ENCODE measurements at regions not wholly inside any gene's neighbourhood (a gene's known extent, or its start where the extent isn't known, plus 50 kb on each side); places are given as distances from the start of the nearest gene placed in this dataset.
"Not testable (repeated sequence)": the region's sequence is repeated elsewhere in the genome, so short reads cannot be mapped to it uniquely, and the experiment has no call there.

DNA sequence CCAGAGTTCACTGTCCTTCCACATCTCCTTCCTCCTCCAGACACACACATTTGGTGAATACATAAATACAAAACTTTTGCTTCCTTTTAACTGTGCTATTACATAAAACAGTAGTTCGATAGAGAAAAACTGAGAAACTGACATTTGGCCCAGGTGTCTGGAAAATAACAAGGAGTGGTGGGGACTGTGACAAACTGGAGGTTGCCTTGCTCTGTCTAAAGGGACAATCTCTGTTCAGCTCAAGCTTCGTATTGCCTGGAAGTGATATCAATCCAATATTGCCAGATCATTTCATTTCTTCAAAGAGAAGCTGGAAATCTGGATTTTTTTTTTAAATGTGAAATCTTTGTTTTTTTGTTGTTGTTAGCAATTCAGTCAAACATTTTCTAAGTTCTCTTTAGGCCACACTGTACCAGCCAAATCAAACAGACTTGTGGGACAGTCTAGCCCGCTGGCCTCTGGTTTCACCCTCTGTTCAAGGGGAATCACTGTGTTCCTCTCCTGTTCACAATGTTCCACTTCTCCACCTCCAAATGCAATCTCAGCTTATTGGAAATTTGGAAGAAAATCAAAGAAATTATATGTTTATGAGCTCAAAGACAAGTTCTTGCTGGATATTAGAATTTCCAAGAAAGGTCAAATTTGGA lies 612.5 kb downstream of the KIF4B start:
- no peak for DNase-seq

- DNase-seq, result no peak
Observed at GRCh38 chr5:155626592-155626991, 613.0 kb downstream of the KIF4B start.

- no peak for DNase-seq
Observed at GRCh38 chr5:155628346-155628745, 614.8 kb downstream of the KIF4B start.

GRCh38 chr5:155629597-155629996 lies 616.0 kb downstream of the KIF4B start:
- DNase-seq, result no peak

DNA sequence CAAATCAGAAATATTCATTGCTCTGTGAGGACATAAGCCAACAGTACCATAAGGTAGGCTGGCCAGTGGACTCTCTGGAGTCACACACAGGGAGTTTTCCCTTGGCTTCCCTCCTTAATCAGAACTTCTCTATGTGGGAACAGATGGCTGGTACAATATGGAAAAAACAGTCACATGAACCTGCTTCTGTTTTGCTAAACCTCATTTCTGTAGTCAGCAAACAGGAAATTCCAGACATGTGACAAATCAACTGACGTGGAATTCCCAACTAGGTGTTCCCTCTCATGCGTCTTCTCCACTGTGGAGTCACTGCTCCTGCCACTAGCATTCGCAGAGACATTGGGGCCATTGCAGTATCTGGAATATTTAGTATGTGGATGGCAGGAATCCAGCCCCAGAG lies 617.6 kb downstream of the KIF4B start:
- DNase-seq, result no peak

- no peak for DNase-seq
Observed at GRCh38 chr5:155633338-155633957, 619.9 kb downstream of the KIF4B start.

- no peak for DNase-seq
Observed at GRCh38 chr5:155649666-155650065, 636.1 kb downstream of the KIF4B start.

GRCh38 chr5:155655569-155655968 lies 642.0 kb downstream of the KIF4B start:
- no peak for DNase-seq

GRCh38 chr5:155661859-155662258 lies 648.3 kb downstream of the KIF4B start:
- DNase-seq, result no peak

DNA sequence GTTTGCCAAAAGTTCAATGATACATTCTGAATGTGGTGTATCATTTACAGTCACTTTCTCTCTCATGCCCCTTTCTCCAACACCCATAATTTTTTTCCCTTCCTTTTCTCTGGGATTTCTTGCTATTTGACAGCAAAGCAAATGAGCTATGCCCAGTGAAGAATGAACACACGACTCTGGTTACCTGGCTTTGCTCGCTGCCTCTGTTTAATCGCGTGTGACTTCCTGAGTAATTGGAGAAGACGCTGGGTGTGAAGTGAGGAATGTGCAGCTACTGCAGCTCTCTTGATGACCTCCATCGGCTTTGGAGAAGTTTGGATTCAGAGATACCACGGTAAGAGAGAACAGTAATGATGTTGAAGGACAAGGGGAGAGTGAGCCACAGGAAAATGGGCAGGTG lies 651.8 kb downstream of the KIF4B start:
- DNase-seq, result no peak

DNA sequence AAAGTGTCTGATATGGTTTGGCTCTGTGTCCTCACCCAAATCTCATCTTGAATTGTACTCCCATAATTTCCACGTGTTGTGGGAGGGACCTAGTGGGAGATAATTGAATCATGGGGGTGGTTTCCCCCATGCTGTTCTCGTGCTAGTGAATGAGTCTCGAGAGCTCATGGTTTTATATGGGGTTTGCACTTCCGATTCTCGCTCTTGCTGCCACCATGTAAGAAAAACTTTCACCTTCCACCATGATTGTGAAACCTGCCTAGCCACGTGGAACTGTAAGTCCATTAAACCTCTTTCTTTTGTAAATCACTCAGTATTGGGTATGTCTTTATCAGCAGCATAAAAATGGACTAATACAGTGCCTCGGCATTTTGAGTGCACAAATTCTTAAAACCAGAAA lies 655.0 kb upstream of the SGCD start:
- not testable (repeated sequence) for DNase-seq

DNA sequence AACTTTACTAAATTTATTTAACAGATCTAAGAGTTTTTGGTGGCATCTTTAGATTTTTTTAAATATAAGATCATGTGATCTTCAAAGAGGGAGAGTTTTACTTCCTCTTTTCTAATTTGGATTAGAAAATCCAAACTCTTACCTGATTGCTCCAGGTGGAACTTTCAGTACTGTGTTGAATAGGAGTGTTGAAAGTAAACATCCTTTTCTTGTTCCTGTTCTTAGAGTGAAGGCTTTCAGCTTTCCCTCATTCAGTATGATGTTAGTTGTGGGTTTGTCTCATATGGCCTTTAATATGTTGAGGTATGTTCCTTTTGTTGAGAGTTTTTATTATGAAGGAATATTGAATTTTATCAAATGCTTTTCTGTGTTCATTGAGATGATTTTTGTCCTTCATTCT lies 650.0 kb upstream of the SGCD start:
- no peak for DNase-seq

DNA sequence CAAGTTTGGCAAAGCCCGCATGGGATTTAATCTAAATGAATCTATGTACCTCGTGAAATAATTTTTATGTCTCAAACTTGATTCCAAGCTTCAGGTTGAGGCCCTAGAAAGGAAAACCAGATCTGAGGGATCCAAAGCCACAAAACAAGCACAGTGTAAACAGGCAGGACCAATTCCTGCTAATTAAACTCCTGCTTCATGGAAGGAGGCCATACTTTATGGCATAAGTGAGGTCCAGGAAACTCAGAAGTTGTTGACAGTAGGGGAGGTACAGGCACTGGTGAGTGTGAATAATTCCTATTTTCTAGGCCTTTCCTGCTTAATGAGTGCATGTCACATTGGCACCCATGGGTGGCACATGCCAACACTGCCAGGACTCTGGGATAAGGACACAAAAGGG lies 648.6 kb upstream of the SGCD start:
- DNase-seq, result no peak

DNA sequence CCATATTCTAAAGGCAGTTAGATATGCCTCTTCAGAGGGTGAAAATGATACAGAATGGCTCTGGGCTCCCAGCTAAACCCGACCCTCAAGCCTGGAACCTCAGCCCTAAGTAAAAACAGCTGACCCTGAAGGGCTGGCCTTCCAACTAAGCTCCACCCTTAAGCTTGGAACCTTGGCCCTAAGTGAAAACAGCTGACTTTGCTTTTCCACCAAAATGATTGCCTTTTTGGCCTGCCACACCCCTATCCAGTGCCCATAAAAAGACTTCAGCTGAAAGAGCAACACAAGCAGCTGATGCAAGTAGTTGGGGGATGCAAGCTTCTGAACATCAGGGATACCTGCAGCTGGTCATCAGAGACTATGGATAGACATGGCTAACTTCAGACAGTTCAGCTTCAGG lies 647.4 kb upstream of the SGCD start:
- DNase-seq, result no peak

GRCh38 chr5:155684417-155684816 lies 642.5 kb upstream of the SGCD start:
- DNase-seq, result no peak

DNA sequence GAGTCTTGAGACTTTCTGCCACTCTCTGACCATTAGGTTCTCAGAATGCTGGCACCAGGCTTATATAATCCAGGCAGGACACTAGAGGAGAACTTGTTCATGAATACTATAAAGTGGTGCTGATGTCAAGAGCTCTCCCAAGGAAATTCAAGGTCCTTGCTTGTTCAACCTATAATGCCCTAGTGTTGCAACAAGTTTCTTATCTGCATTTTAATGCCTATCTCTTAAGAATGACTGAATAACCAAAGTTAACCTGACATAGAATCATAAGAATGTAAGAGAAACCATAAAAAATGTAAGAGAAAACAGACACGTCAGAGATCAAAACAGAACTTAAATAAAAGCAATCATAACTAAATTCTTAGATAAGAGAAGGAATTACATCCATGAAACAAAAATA lies 640.8 kb upstream of the SGCD start:
- no peak for DNase-seq

DNA sequence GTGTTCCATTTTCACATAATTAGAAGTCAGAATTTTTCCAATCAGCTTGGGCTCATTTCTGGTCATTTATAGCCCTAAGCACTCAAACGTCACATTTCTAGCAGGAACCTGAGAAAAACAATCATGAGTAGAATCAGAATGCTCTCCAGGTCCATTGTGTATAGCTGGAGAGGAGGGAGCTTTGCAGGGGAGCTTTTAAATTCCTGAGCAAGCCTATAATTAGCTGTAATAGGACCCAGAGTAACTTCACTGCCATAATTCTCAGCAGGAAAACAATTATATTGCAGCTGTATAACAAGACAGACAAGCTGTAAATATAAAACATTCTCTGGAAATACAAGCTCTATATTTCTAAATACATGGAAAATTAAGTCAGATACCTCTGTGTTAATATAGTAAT lies 637.6 kb upstream of the SGCD start:
- DNase-seq, result no peak

- no peak for DNase-seq
Observed at GRCh38 chr5:155696362-155696761, 630.6 kb upstream of the SGCD start.

GRCh38 chr5:155697236-155697635 lies 629.7 kb upstream of the SGCD start:
- DNase-seq, result no peak

DNA sequence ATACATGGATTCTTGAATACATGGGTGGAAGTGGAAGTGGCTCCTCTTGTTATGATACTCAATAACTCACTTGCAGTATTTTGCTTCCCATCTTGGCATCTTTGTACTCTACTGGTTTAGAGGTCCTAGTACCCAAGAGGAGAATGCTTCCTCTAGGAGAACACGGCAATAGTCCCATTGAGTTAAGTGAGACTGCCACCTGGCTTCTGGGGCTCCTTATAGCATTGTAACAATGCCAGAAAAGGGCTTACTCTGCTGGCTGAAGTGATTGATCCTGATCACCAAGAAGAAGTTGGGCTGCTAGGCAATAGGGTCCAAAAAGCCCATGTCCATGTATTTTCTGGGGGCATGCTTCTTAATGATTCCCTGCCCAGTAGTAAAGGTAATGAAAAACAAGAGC lies 627.6 kb upstream of the SGCD start:
- no peak for DNase-seq

GRCh38 chr5:155700333-155700732 lies 626.6 kb upstream of the SGCD start:
- no peak for DNase-seq

DNA sequence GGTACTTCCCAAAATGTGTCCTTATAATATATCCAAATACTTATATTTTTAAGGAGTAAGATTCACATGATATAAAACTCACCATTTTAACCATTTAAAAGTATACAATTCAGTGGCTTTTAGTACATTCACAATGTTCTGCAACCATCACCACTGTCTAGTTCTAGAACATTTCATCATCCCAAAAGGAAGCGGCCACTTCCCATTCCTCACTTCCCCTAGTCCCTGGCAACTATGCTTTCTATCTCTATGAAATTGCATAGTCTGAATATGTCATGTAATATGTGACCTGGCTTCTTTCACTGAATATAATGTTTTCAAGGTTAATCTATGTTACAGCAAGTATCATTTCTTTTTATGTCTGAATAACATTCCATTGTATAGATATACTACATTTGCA lies 615.1 kb upstream of the SGCD start:
- no peak for DNase-seq

- not testable (repeated sequence) for DNase-seq
Observed at GRCh38 chr5:155714435-155714834, 612.5 kb upstream of the SGCD start.

GRCh38 chr5:155726267-155726666 lies 600.7 kb upstream of the SGCD start:
- no peak for DNase-seq

DNA sequence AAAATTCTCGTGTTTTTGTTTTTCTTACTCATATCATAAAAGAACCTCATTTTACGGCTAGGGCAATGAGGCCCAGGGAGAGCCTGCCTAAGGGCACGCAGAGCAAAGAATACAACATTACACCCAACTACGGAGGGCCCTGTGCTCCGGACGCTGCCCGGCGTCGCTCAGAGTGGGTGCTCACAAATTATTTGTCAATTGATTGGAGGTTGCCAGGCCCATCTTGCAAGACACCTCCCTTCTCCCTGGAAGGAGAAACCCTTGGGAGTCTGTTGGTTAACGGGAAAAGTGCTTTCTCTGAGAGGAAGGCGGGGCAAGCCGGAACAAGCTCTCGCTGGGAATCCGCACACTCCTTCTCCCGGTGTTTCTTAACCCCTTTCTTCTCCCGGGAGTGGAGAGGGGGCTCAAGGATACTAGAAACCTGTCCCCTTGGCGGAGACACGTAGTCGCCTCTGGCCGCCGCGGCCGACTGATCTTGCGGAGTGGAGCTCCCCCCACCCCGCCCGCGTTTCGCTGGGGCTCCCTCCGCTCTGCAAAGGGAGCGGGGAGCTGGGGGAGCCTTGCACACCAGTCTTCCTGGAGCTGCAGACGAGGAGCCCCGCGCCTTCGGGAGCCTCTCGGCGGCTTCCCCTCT lies 599.3 kb upstream of the SGCD start:
- no peak for DNase-seq
